ENCODE measurements at regions not wholly inside any gene's neighbourhood (a gene's known extent, or its start where the extent isn't known, plus 50 kb on each side); places are given as distances from the start of the nearest gene placed in this dataset.

DNA sequence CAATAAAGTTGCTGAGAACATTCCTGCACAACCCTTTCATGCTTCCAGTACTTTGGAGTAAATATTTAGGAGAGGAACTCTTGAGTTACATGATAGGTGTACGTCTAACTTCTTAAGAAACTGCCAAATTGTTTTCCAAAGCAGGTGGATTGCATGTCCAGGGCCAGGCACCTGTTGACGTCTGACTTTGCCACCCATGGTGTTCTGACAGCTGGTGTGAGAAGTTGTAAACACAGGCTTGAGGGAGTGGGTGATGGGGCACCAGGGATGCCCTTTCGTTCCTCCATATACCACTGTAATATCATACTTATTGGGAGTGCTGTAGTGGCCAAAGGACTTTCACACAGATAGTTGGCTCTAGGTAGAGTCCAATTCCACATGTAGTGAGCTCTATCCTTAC, 352.1 kb downstream of the GADD45G start:
- Histone ChIP-seq H2AFZ (ENCODE audit: low read depth) (no peak overlapping the region), H3K4me3 (ENCODE audit: low read depth in 2 of 2, low read length in 1 of 2) (no peak overlapping the region), H3K27ac (ENCODE audit: low read depth in 2 of 2, low read length in 1 of 2) (no peak overlapping the region), H3K4me1 (ENCODE audit: control insufficient read depth in 1 of 2, insufficient read depth in 2 of 2, low read depth in 1 of 2, low read length in 1 of 2) (peaks cover 0 to 15% of the 10 kb centered on the region in 2 experiments; a peak in 1 of 4 replicates), H3K79me2 (ENCODE audit: insufficient read depth) (no peaks in the 10 kb centered on the region), H3K9me3 (no peaks in the 10 kb centered on the region), H3K27me3 (ENCODE audit: insufficient read depth) (no peaks in the 10 kb centered on the region), H3K9me2 (no peaks in the 10 kb centered on the region), H3K9ac (no peak overlapping the region), H4K20me1 (ENCODE audit: insufficient read depth) (no peaks in the 10 kb centered on the region), H3K36me3 (replicated peaks in 1 of 2; ENCODE audit: control insufficient read depth in 1 of 2, insufficient read depth in 2 of 2, low read length in 1 of 2) (no peaks in the 10 kb centered on the region), H3K4me2 (no peak overlapping the region), H3F3A (replicated peaks; ENCODE audit: insufficient read depth) (no peaks in the 10 kb centered on the region)
- DNase-seq = no peak
- 43% methylated on average over 3 of the region's 3 CpGs for WGBS (ENCODE audit: low lambda C conversion rate)
- CTCF ChIA-PET = interaction anchor here (1.6 kb wide), 1 partner anchor 354 kb away, joined by 5 read pairs; no protein-coding TSS in a partner anchor
- TF ChIP-seq ELF1 (IDR thresholded peaks at IDR 0.05) = no peak
- TF ChIP-seq GATA2 (CRISPR knock-in tag; IDR thresholded peaks at IDR 0.05) = no peak
- TF ChIP-seq, protein P1, sequence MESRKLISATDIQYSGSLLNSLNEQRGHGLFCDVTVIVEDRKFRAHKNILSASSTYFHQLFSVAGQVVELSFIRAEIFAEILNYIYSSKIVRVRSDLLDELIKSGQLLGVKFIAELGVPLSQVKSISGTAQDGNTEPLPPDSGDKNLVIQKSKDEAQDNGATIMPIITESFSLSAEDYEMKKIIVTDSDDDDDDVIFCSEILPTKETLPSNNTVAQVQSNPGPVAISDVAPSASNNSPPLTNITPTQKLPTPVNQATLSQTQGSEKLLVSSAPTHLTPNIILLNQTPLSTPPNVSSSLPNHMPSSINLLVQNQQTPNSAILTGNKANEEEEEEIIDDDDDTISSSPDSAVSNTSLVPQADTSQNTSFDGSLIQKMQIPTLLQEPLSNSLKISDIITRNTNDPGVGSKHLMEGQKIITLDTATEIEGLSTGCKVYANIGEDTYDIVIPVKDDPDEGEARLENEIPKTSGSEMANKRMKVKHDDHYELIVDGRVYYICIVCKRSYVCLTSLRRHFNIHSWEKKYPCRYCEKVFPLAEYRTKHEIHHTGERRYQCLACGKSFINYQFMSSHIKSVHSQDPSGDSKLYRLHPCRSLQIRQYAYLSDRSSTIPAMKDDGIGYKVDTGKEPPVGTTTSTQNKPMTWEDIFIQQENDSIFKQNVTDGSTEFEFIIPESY (IDR thresholded peaks at IDR 0.05; ENCODE audit: borderline replicate concordance, low read depth) = no peak
- TF ChIP-seq SIN3A (IDR thresholded peaks at IDR 0.05; ENCODE audit: borderline replicate concordance, low read depth, low read length) = no peak
- TF ChIP-seq MXI1 (IDR thresholded peaks at IDR 0.05; ENCODE audit: low read depth, low read length) = no peak
- no peak for TF ChIP-seq TAF1 (IDR thresholded peaks at IDR 0.05; ENCODE audit: borderline replicate concordance, low read depth, low read length)
- TF ChIP-seq, protein P2, sequence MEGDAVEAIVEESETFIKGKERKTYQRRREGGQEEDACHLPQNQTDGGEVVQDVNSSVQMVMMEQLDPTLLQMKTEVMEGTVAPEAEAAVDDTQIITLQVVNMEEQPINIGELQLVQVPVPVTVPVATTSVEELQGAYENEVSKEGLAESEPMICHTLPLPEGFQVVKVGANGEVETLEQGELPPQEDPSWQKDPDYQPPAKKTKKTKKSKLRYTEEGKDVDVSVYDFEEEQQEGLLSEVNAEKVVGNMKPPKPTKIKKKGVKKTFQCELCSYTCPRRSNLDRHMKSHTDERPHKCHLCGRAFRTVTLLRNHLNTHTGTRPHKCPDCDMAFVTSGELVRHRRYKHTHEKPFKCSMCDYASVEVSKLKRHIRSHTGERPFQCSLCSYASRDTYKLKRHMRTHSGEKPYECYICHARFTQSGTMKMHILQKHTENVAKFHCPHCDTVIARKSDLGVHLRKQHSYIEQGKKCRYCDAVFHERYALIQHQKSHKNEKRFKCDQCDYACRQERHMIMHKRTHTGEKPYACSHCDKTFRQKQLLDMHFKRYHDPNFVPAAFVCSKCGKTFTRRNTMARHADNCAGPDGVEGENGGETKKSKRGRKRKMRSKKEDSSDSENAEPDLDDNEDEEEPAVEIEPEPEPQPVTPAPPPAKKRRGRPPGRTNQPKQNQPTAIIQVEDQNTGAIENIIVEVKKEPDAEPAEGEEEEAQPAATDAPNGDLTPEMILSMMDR (IDR thresholded peaks at IDR 0.05) = no peak
- no peak for TF ChIP-seq PBX3 (IDR thresholded peaks at IDR 0.05)
- TF ChIP-seq SMC3 (IDR thresholded peaks at IDR 0.05; ENCODE audit: low read depth, low read length) = no peak
- TF ChIP-seq NRF1 (IDR thresholded peaks at IDR 0.05; ENCODE audit: low read depth, low read length) = no peak
- no peak for TF ChIP-seq TEAD4 (IDR thresholded peaks at IDR 0.05; ENCODE audit: borderline replicate concordance, insufficient read depth)
- TF ChIP-seq FOXM1 (IDR thresholded peaks at IDR 0.05; ENCODE audit: low read depth) = no peak
- TF ChIP-seq EZH2phosphoT487 (IDR thresholded peaks at IDR 0.05; ENCODE audit: borderline replicate concordance, low read depth) = no peak
- TF ChIP-seq, protein P3, sequence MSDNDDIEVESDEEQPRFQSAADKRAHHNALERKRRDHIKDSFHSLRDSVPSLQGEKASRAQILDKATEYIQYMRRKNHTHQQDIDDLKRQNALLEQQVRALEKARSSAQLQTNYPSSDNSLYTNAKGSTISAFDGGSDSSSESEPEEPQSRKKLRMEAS (IDR thresholded peaks at IDR 0.05; ENCODE audit: low read depth) = no peak
- TF ChIP-seq JUND (IDR thresholded peaks at IDR 0.05) = no peak
- TF ChIP-seq POLR2AphosphoS5 (IDR thresholded peaks at IDR 0.05; ENCODE audit: low read depth, low read length) = no peak
- TF ChIP-seq RAD21 (IDR thresholded peaks at IDR 0.05; ENCODE audit: low read length) = no peak
- TF ChIP-seq RCOR1 (IDR thresholded peaks at IDR 0.05; ENCODE audit: low read length) = no peak
- no peak for TF ChIP-seq USF2 (IDR thresholded peaks at IDR 0.05; ENCODE audit: borderline replicate concordance, low read depth, low read length)
- POLR2A ChIA-PET = no interaction called here

Measured in SK-N-SH (cell line).